Neural cell (in vitro differentiated cells): ENCODE measurements at regions not wholly inside any gene's neighbourhood (a gene's known extent, or its start where the extent isn't known, plus 50 kb on each side); places are given as distances from the start of the nearest gene placed in this dataset.

Experiments used
- H2AFZ ChIP-seq: fragments of 200-600, 300-800 bp; sonication (generic), shearing (Covaris generic); 2 replicates; pipeline ENCODE4 v1.6.0; 2014; ENCODE audit warnings: low read depth, mild to moderate bottlenecking, antibody characterized with exemption, low read length, moderate library complexity
- H3F3A ChIP-seq: fragments of 200-600 bp; shearing (Covaris generic); 2 replicates; pipeline ENCODE4 v1.6.1; 2016; ENCODE audit warnings: mild to moderate bottlenecking, moderate library complexity, mixed read lengths, antibody characterized with exemption, low read length; ENCODE audit not compliant: insufficient read depth, poor library complexity, severe bottlenecking
- H3K27ac ChIP-seq: fragments of 200-600, 300-800 bp; sonication (generic), shearing (Covaris generic); 2 replicates; pipeline ENCODE4 v1.5.1; 2014; ENCODE audit warnings: mild to moderate bottlenecking, low read length, moderate library complexity
- H3K27me3 ChIP-seq: fragments of 300-800, 200-600 bp; sonication (generic), shearing (Covaris generic); 2 replicates; pipeline ENCODE4 v1.6.0; 2014; ENCODE audit warnings: mild to moderate bottlenecking, low read depth, low read length, moderate library complexity; ENCODE audit not compliant: insufficient read depth
- H3K36me3 ChIP-seq: fragments of 300-800, 200-600 bp; sonication (generic), shearing (Covaris generic); 2 replicates; pipeline ENCODE4 v1.5.1; 2014; ENCODE audit warnings: mild to moderate bottlenecking, antibody characterized with exemption, low read length, moderate library complexity; ENCODE audit not compliant: insufficient read depth
- H3K4me2 ChIP-seq: fragments of 300-800, 200-600 bp; sonication (generic), shearing (Covaris generic); 2 replicates; pipeline ENCODE4 v1.6.0; 2014; ENCODE audit warnings: mild to moderate bottlenecking, low read length
- H3K4me3 ChIP-seq: fragments of 300-800, 200-600 bp; sonication (generic), shearing (Covaris generic); 2 replicates; pipeline ENCODE4 v1.5.1; 2014; ENCODE audit warnings: mild to moderate bottlenecking, low read length, moderate library complexity
- H3K79me2 ChIP-seq: fragments of 200-600 bp; shearing (Covaris generic); replicated peaks from 2 replicates; pipeline ENCODE4 v1.6.0; 2014; ENCODE audit warnings: mild to moderate bottlenecking, low read length, moderate library complexity; ENCODE audit not compliant: insufficient read depth
- H3K9ac ChIP-seq: fragments of 300-800, 200-600 bp; sonication (generic), shearing (Covaris generic); 2 replicates; pipeline ENCODE4 v1.6.1; 2016; ENCODE audit warnings: mild to moderate bottlenecking, low read length, mixed read lengths
- H3K9me2 ChIP-seq: fragments of 200-600 bp; shearing (Covaris generic); 2 replicates; pipeline ENCODE4 v1.6.1; 2016; ENCODE audit warnings: mild to moderate bottlenecking, low read length, mixed read lengths; ENCODE audit not compliant: insufficient read depth
- H3K9me3 ChIP-seq: fragments of 200-600, 300-800 bp; sonication (generic), shearing (Covaris generic); 2 replicates; pipeline ENCODE4 v1.6.1; 2016; ENCODE audit warnings: mild to moderate bottlenecking, mixed run types, low read length, moderate library complexity, mixed read lengths
- H4K20me1 ChIP-seq: fragments of 200-600 bp; shearing (Covaris generic); 2 replicates; pipeline ENCODE4 v1.6.1; 2016; ENCODE audit warnings: mild to moderate bottlenecking, mixed run types; ENCODE audit not compliant: insufficient read depth
- EP300 ChIP-seq: fragments of 450-650 bp; conservative IDR thresholded peaks from 2 replicates; pipeline ENCODE4 v1.6.1; 2014; ENCODE audit warnings: antibody characterized with exemption, mild to moderate bottlenecking, moderate library complexity; ENCODE audit not compliant: poor library complexity, severe bottlenecking
- EZH2 ChIP-seq: fragments of 200-600, 300-800 bp; shearing (Covaris generic), sonication (generic); IDR thresholded peaks from 2 replicates; pipeline ENCODE4 v1.6.1; 2014; ENCODE audit warnings: antibody characterized with exemption, low read length, borderline replicate concordance, mild to moderate bottlenecking; ENCODE audit not compliant: insufficient read depth, poor library complexity, severe bottlenecking
- MXI1 ChIP-seq: fragments of 450-650 bp; conservative IDR thresholded peaks from 2 replicates; pipeline ENCODE4 v1.6.1; 2014; ENCODE audit warnings: antibody characterized with exemption, mild to moderate bottlenecking; ENCODE audit not compliant: poor library complexity, severe bottlenecking
- POLR2AphosphoS5 ChIP-seq: IDR thresholded peaks from 2 replicates; pipeline ENCODE4 v1.6.1; 2012
- RAD21 ChIP-seq: fragments of 450-650 bp; conservative IDR thresholded peaks from 2 replicates; pipeline ENCODE4 v1.6.1; 2014; ENCODE audit warnings: antibody characterized with exemption, mild to moderate bottlenecking, moderate library complexity
- SMC3 ChIP-seq: fragments of 450-650 bp; conservative IDR thresholded peaks from 2 replicates; pipeline ENCODE4 v1.6.1; 2014; ENCODE audit warnings: antibody characterized with exemption, mild to moderate bottlenecking, moderate library complexity; ENCODE audit not compliant: poor library complexity
- TAF1 ChIP-seq: IDR thresholded peaks from 2 replicates; pipeline ENCODE4 v1.6.1; 2012; ENCODE audit warnings: low read depth
- TF ChIP-seq, protein P1 (sequence below): IDR thresholded peaks from 2 replicates; pipeline ENCODE4 v1.6.1; 2012; ENCODE audit warnings: borderline replicate concordance
- TF ChIP-seq, protein P2 (sequence below): fragments of 450-650 bp; IDR thresholded peaks from 2 replicates; pipeline ENCODE4 v1.5.1; 2014; ENCODE audit warnings: antibody characterized with exemption, mild to moderate bottlenecking, moderate library complexity; ENCODE audit not compliant: poor library complexity, severe bottlenecking

- no peaks in the 10 kb centered on the region for H3K9me2 ChIP-seq
- no peak for TF ChIP-seq RAD21
- TF ChIP-seq MXI1, result no peak
- no peak for TF ChIP-seq EP300
- TF ChIP-seq, protein P1, sequence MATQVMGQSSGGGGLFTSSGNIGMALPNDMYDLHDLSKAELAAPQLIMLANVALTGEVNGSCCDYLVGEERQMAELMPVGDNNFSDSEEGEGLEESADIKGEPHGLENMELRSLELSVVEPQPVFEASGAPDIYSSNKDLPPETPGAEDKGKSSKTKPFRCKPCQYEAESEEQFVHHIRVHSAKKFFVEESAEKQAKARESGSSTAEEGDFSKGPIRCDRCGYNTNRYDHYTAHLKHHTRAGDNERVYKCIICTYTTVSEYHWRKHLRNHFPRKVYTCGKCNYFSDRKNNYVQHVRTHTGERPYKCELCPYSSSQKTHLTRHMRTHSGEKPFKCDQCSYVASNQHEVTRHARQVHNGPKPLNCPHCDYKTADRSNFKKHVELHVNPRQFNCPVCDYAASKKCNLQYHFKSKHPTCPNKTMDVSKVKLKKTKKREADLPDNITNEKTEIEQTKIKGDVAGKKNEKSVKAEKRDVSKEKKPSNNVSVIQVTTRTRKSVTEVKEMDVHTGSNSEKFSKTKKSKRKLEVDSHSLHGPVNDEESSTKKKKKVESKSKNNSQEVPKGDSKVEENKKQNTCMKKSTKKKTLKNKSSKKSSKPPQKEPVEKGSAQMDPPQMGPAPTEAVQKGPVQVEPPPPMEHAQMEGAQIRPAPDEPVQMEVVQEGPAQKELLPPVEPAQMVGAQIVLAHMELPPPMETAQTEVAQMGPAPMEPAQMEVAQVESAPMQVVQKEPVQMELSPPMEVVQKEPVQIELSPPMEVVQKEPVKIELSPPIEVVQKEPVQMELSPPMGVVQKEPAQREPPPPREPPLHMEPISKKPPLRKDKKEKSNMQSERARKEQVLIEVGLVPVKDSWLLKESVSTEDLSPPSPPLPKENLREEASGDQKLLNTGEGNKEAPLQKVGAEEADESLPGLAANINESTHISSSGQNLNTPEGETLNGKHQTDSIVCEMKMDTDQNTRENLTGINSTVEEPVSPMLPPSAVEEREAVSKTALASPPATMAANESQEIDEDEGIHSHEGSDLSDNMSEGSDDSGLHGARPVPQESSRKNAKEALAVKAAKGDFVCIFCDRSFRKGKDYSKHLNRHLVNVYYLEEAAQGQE, result no peak
- no peak for TF ChIP-seq POLR2AphosphoS5
- no peak for TF ChIP-seq EZH2
- TF ChIP-seq SMC3, result no peak
- TF ChIP-seq TAF1, result no peak
- TF ChIP-seq, protein P2, sequence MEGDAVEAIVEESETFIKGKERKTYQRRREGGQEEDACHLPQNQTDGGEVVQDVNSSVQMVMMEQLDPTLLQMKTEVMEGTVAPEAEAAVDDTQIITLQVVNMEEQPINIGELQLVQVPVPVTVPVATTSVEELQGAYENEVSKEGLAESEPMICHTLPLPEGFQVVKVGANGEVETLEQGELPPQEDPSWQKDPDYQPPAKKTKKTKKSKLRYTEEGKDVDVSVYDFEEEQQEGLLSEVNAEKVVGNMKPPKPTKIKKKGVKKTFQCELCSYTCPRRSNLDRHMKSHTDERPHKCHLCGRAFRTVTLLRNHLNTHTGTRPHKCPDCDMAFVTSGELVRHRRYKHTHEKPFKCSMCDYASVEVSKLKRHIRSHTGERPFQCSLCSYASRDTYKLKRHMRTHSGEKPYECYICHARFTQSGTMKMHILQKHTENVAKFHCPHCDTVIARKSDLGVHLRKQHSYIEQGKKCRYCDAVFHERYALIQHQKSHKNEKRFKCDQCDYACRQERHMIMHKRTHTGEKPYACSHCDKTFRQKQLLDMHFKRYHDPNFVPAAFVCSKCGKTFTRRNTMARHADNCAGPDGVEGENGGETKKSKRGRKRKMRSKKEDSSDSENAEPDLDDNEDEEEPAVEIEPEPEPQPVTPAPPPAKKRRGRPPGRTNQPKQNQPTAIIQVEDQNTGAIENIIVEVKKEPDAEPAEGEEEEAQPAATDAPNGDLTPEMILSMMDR, result no peak
- H3K9me3 ChIP-seq, result no peaks in the 10 kb centered on the region
- H4K20me1 ChIP-seq, result no peaks in the 10 kb centered on the region
- no peaks in the 10 kb centered on the region for H3K36me3 ChIP-seq
- no peak overlapping the region for H3K4me2 ChIP-seq
- no peak overlapping the region for H3K4me3 ChIP-seq
- H3K9ac ChIP-seq, result no peak overlapping the region
- H3K27ac ChIP-seq, result no peak overlapping the region
- H2AFZ ChIP-seq, result no peak overlapping the region
- H3K27me3 ChIP-seq, result no peaks in the 10 kb centered on the region
- no peaks in the 10 kb centered on the region for H3F3A ChIP-seq
- H3K79me2 ChIP-seq, result no peaks in the 10 kb centered on the region
Observed at GRCh38 chr6:137545073-137545472, 50.9 kb upstream of the OLIG3 start.

DNA sequence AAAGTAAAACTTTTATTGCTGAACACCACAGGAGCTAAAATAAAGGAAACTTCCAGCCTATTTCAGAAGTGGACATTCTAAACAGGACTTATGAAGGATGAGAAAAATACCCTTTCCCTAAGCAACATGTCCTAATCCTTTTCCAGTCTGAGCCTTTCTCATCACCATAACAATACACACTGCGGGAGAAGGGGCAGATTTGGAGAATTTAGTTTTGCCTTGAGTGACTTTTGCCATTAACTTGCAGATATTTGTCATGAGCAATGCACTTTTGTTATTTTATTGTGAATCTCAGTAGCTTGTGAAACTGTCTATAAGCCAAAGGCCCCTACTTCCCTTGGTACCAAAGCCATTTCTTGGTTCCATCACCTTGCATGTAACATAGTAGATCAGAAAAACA lies 53.0 kb upstream of the OLIG3 start:
- Histone ChIP-seq H3K27me3 (no peaks in the 10 kb centered on the region), H4K20me1 (no peaks in the 10 kb centered on the region), H3K4me2 (no peak overlapping the region), H3K4me3 (no peak overlapping the region), H3K27ac (no peak overlapping the region), H3K9me2 (no peaks in the 10 kb centered on the region), H3K9ac (no peak overlapping the region), H3K79me2 (no peaks in the 10 kb centered on the region), H3K36me3 (no peaks in the 10 kb centered on the region), H3K9me3 (no peaks in the 10 kb centered on the region), H3F3A (no peaks in the 10 kb centered on the region), H2AFZ (no peak overlapping the region)
- TF ChIP-seq EP300 (no peak), MXI1 (no peak), EZH2 (no peak)

- no peak overlapping the region for H3K9ac ChIP-seq
- H3K27ac ChIP-seq, result no peak overlapping the region
- no peak overlapping the region for H3K4me2 ChIP-seq
- H3K79me2 ChIP-seq, result no peaks in the 10 kb centered on the region
- no peaks in the 10 kb centered on the region for H3K9me2 ChIP-seq
- no peaks in the 10 kb centered on the region for H3K36me3 ChIP-seq
- no peaks in the 10 kb centered on the region for H4K20me1 ChIP-seq
- no peak overlapping the region for H3K4me3 ChIP-seq
- TF ChIP-seq, protein P1, result no peak
- no peak for TF ChIP-seq EP300
- no peak for TF ChIP-seq RAD21
- TF ChIP-seq MXI1, result no peak
- no peak for TF ChIP-seq EZH2
- TF ChIP-seq POLR2AphosphoS5, result no peak
- TF ChIP-seq SMC3, result no peak
- TF ChIP-seq TAF1, result no peak
- TF ChIP-seq, protein P2, result no peak
- H3K27me3 ChIP-seq, result no peaks in the 10 kb centered on the region
- H2AFZ ChIP-seq, result no peak overlapping the region
- H3K9me3 ChIP-seq, result no peaks in the 10 kb centered on the region
- H3F3A ChIP-seq, result no peaks in the 10 kb centered on the region
Observed at GRCh38 chr6:137547601-137548000, 53.4 kb upstream of the OLIG3 start.
